NCI-H128 (cell line): ENCODE measurements at regions not wholly inside any gene's neighbourhood (a gene's known extent, or its start where the extent isn't known, plus 50 kb on each side); places are given as distances from the start of the nearest gene placed in this dataset.
"Not testable (repeated sequence)": the region's sequence is repeated elsewhere in the genome, so short reads cannot be mapped to it uniquely, and the experiment has no call there.

Source experiments
- DNase-seq: peaks from one replicate; lab custom pipeline; 2025; ENCODE audit not compliant: unreplicated experiment; lab: John Stamatoyannopoulos, UW

GRCh38 chr5:21071421-21071820, 1083.4 kb upstream of the CDH18 start:
- DNase-seq = no peak

DNA sequence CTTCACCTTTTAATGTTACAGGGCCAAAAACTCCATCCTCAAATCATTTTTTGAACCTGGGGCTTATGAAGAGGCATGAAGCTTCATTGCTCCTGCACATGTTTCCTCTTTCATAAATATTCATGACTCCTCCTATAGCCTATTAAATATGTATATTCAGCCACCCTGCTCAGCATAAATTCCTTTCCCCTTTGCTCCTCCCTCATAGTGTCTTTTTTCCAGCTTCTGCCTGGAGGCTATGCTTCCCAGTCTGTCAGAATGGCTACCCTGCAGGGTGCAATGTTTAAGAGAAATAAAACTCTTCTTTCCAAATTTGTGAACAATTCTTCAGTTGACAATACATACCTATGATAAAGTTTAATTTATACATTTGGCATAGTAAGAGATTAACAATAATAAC, 1082.9 kb upstream of the CDH18 start:
- DNase-seq = no peak

DNA sequence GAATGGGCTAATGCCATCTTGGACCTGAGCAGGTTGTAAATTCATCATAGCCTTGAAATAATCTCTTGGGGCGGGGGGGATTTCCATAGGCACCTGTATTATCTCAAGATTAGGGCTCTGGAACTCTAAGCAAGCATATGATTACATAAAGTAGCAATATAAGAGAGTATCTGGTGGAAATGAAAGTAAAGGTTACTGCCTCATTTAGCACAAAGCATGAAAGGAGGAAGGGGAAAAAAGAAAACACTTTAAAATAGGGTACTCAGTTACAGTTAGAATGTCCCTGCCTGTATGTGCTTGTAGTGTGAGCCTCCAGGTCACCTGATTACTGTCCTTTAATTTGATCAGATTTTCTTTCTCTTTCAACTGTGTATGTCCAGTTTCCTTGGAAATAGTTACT, 1079.7 kb upstream of the CDH18 start:
- DNase-seq = no peak

- no peak for DNase-seq
Observed at GRCh38 chr5:21063146-21063545, 1075.1 kb upstream of the CDH18 start.

- no peak for DNase-seq
Observed at GRCh38 chr5:21058289-21058688, 1070.3 kb upstream of the CDH18 start.

GRCh38 chr5:21051945-21052344, 1063.9 kb upstream of the CDH18 start:
- no peak for DNase-seq

DNA sequence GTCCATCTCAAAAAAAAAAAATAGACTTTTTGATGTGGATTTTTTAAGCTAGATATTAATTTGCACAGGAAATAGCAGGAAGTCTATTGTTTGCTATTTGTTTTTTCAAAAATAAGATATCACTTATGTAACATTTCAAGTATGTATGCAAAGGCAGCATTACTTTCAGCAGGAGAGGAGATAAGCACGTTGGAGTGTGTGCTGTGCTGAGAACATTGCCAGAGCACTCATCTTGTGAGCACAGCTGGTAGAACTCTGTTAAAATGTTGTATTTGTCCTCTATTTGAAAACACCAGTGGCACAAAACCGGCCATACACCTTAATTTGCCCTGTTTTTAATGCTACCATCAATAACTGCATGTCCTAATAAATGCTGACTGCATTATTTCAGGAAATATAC, 1061.9 kb upstream of the CDH18 start:
- no peak for DNase-seq

- DNase-seq = no peak
Observed at GRCh38 chr5:21030981-21031380, 1043.0 kb upstream of the CDH18 start.

- DNase-seq = no peak
Observed at GRCh38 chr5:21024966-21025365, 1037.0 kb upstream of the CDH18 start.

GRCh38 chr5:21013237-21013636, 1025.2 kb upstream of the CDH18 start:
- DNase-seq = no peak

- DNase-seq = no peak
Observed at GRCh38 chr5:21007781-21008180, 1019.8 kb upstream of the CDH18 start.

DNA sequence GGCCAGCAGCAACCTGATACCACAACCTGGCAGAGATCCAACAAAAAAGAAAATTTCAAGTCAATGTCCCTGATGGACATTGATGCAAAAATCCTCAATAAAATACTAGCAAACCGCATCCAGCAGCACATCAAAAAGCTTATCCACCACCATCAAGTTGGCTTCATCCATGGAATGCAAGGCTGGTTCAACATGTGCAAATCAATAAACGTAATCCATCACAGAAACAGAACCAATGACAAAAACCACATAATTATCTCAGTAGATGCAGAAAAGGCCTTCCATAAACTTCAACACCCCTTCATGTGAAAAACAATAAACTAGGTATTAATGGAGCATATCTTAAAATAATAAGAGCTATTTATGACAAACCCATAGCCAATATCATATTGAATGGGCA, 1000.9 kb upstream of the CDH18 start:
- DNase-seq = not testable (repeated sequence)

DNA sequence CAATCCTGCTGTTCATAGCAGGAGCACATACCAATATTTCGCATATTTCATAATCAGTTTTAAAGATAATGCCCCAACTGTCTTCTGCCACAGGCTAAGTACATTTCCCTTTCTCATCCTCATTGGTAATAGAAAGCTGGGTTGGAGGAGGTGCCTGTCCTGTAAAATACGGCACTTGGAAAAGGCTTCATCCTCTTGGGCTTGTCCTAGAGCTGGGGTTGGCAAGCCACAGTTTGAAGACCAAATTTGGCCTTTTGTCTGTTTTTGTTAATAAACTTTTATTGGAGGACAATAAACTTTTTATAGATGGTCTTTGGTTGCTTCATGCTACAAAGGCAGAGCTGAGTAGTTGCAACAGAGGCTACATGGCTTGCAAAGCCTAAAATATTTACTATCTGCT, 997.8 kb upstream of the CDH18 start:
- no peak for DNase-seq

DNA sequence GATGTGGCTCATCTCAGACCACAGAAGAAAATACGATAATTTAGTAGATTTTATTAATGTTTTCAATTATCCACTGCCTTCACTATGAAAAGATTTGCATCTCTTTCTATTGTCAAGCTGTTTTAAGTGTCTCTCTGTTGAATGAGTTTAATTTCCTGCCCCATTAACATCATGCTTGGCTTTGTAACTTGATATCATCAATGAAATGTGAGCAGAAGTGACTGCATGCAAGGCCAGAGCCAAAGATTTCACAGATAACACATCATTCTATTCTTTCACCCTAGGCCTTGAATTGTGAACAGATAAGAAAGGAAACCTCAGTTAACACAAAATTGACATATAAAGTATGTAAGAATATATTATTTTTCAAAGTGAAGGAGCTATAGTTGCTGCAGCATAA, 986.4 kb upstream of the CDH18 start:
- DNase-seq = peak; percentile 57

DNA sequence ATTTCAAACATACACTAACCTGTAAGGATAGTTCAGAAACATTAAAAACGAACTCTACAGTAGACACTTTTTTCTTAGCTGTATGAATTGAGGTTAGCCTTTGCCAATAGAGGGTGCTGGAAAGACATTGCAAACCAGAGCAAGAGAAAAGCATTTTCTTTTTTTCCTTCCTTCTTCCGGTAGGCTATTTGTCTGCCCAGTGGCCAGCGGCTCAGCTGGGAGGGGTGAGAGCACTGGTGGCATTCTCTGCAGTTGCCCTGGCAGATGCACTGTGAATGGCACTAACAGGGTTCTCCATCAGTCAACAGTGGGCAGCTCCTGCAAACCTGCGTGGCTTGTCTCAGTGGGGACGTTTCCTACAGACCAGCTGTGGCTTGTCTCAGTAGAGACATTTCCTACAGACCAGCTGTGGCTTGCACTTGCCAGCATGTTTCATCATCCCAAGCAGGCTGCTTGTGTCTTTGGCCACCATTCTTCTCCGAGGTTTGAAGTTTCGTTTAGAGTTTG, 984.5 kb upstream of the CDH18 start:
- no peak for DNase-seq

GRCh38 chr5:20959347-20959746, 971.3 kb upstream of the CDH18 start:
- DNase-seq = no peak

- DNase-seq = no peak
Observed at GRCh38 chr5:20958641-20959040, 970.6 kb upstream of the CDH18 start.

DNA sequence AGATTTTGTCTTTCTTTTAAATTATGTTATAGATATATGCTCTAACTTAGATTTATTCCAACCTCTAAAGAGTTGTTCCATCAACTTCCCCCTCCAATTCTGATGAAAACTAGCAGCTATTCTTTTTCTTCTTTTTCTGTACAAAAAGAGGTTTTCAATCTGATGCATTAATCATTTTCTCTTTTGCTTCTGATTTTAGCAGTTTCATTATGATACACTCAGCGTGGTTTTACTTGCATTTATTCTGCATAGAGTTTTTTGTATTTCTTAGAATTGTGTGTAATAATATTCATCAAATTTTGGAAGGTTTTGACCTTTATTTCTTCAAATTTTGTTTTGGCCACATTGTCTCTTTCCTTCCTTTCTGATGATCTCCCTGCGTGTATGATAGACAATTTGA, 968.1 kb upstream of the CDH18 start:
- no peak for DNase-seq

DNA sequence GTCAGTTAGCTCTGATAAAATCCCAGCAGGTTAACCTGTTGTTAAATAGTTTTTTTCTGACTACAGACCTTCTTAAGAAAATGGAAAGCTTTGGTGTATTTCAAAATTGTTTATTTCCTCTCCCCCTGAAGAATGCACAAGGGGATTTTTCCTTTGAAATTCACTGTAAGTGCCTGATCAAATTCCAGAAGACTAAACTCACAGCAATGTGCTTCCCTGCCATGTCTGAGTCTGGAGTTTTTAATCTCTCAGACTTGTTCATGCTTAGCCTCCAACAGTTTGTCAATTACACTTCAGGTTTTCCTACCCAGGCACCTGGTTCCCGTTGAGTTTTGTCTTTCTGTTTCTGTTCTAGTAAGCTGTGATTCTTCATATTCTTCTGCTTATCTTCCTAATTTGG, 961.6 kb upstream of the CDH18 start:
- DNase-seq = no peak

DNA sequence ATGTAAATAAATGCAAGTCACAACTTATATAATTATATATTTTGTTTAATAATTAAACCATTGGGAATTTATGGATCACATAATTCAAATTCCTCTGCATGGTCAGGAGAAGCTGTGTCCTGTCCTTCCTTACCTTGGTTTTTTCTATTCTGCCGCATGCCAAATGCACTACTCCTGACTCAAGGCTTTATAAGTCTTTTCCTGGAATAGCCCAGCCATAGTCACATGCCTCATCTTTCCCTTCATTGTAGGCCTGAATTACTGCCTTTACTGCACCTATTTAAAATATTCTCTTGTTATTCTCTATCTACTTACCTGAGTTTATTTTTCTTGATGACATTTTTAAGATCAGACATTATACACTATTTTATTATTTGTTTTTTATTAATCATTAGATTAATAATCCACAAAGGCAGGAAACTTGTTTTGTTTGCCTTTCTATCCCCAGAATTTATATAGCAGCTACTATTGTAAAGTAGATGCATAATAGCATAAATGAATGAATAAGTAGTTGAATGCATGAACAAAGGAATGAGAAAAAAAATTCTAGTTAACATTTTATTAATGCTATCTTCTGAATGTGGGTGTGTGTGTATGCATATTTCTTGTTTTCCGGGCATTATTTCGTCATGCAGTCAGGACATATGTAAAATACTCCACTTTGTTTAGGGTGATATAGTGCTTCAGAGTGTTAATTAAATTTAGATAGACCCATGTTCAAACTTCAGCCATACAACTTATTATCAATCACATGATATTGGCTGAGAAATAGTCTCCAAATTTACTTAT, 955.4 kb upstream of the CDH18 start:
- not testable (repeated sequence) for DNase-seq

DNA sequence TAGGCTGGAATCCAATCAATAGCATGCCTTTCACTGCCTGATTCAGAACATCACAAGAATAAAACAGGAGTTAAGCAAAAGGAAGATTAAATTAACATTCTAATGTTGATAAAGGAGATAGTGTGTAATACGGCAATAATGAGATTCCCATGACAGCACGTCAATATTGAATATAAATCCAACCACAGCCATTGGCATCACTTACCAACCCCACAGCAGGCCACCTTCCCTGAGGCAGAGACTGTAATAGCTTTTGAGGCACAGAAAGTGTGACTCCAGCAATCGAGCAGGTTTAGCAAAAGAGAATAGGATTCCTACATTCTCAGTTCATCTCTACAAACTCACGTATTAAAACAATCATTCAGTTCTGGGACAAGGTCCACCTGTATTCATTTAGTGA, 954.6 kb upstream of the CDH18 start:
- DNase-seq = not testable (repeated sequence)

DNA sequence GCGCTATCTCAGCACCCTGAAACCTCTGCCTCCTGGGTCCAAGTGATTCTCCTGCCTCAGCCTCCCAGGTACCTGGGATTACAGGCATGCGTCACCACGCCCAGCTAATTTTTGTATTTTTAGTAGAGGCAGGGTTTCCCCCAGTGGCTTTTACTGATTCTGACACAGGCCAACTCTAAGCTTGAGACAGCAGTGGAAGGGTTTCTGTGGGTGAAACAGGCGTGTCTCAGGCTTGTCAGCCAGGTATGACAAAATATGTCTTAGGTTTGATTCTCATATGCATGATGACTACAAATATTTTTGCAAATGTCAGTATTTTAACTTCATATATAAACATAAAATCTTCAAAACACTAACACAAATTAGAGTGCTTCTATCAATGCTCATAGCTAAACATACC, 952.8 kb upstream of the CDH18 start:
- DNase-seq = not testable (repeated sequence)

DNA sequence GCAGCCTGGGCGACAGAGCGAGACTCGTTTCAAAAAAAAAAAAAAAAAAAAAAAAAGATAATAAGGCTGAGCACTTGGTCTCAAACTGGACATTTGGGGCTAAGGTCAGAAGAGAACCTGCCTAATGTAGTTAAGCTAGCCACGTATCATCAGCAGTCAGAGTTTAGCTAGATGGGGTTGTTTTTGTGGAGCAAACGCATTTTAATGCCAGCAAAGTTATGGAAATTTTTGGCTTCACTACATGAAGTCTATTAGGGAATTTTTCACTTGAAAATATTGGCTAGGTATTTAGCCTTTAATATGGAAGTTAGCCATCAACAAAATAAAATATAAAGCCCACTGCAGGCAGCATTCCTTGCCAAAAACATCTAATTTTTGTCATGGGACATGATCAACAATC, 902.9 kb upstream of the CDH18 start:
- DNase-seq = not testable (repeated sequence)
